GM12878 (cell line): ENCODE measurements at regions not wholly inside any gene's neighbourhood (a gene's known extent, or its start where the extent isn't known, plus 50 kb on each side); places are given as distances from the start of the nearest gene placed in this dataset.

Experiments used
- ATAC-seq: fragments of 200-7000 bp; cut with Tn5 transposase; 3 replicates; pipeline ENCODE4 v1.9.1; 2020; ENCODE audit warnings: mild to moderate bottlenecking, moderate library complexity
- BruUV-seq: library from RNA; stranded (reverse); fragments of 400-500 nt; replicated peaks from 2 replicates; lab custom pipeline; 2021; lab: Mats Ljungman, UMichigan
- CTCF ChIA-PET: fragments of 300-600 bp; sonication (Branson Sonifier 250); formaldehyde crosslinking; extraction: SDS; loops from one replicate; lab custom pipeline; 2021; ENCODE audit warnings: inconsistent platforms; lab: Yijun Ruan, JAX
- POLR2A ChIA-PET: fragments of 350-600 bp; formaldehyde crosslinking; extraction: SDS; loops from one replicate; lab custom pipeline; 2021; ENCODE audit warnings: inconsistent platforms; lab: Charles Lee
- RAD21 ChIA-PET: fragments of 300-600 bp; sonication (Branson Sonifier 250); formaldehyde crosslinking; loops from one replicate; lab custom pipeline; 2023; ENCODE audit warnings: antibody characterized with exemption; ENCODE audit not compliant: unreplicated experiment; lab: Charles Lee
- SMC1A ChIA-PET: fragments of 300-600 bp; sonication (Branson Sonifier 250); formaldehyde crosslinking; loops from one replicate; lab custom pipeline; 2023; ENCODE audit not compliant: unreplicated experiment, uncharacterized antibody; lab: Charles Lee
- DNase-seq: peaks from one replicate; pipeline ENCODE4 v3.0.0-alpha.2; 2011; ENCODE audit warnings: low read depth, low spot score
- FAIRE-seq: peaks from 3 replicates; lab custom pipeline; 2011; peaks lifted over from hg19 to GRCh38; lab: Jason Lieb, UNC
- H2AFZ ChIP-seq: 2 replicates; pipeline ENCODE4 v1.6.0; 2011; ENCODE audit warnings: low read depth, low read length, control low read depth; ENCODE audit not compliant: control insufficient read depth
- H3K27ac ChIP-seq: 2 replicates; pipeline ENCODE4 v1.5.1; 2011; ENCODE audit warnings: control low read depth; ENCODE audit not compliant: control insufficient read depth, insufficient read depth
- H3K27me3 ChIP-seq, 2 experiments: replicated peaks in 1 of 2; 2 replicates each; pipeline versions ENCODE4 v1.6.0 to v1.6.1; 2011; ENCODE audit warnings: low read length in 1 of 2; ENCODE audit not compliant: control insufficient read depth in 2 of 2, insufficient read depth in 2 of 2
- H3K36me3 ChIP-seq, 2 experiments: 2 replicates each; pipeline ENCODE4 v1.5.1; 2011; ENCODE audit warnings: low read length in 1 of 2; ENCODE audit not compliant: control insufficient read depth in 2 of 2, insufficient read depth in 2 of 2
- H3K4me1 ChIP-seq: 2 replicates; pipeline ENCODE4 v1.6.1; 2011; ENCODE audit warnings: mild to moderate bottlenecking, low read length, moderate library complexity, mixed read lengths; ENCODE audit not compliant: control insufficient read depth, insufficient read depth
- H3K4me2 ChIP-seq: 2 replicates; pipeline ENCODE4 v1.6.0; 2011; ENCODE audit warnings: control low read depth; ENCODE audit not compliant: control insufficient read depth, insufficient read depth
- H3K4me3 ChIP-seq: fragments of 200-600 bp; sonication (generic); 2 replicates; pipeline ENCODE4 v1.5.1; 2016
- H3K79me2 ChIP-seq: 2 replicates; pipeline ENCODE4 v1.6.0; 2011; ENCODE audit warnings: low read length; ENCODE audit not compliant: control insufficient read depth, insufficient read depth
- H3K9ac ChIP-seq: 2 replicates; pipeline ENCODE4 v1.8.0; 2011; ENCODE audit warnings: low read length, control low read depth, mixed read lengths; ENCODE audit not compliant: control insufficient read depth, insufficient read depth
- H3K9me3 ChIP-seq: replicated peaks from 3 replicates; pipeline ENCODE4 v1.5.1; 2011; ENCODE audit warnings: mild to moderate bottlenecking, low read length; ENCODE audit not compliant: control insufficient read depth, insufficient read depth
- H4K20me1 ChIP-seq: 2 replicates; pipeline ENCODE4 v1.6.0; 2011; ENCODE audit not compliant: control insufficient read depth, insufficient read depth
- BACH1 ChIP-seq: fragments of 450-650 bp; IDR thresholded peaks from 2 replicates; pipeline ENCODE4 v1.6.1; 2017; ENCODE audit warnings: mild to moderate bottlenecking, borderline replicate concordance
- BMI1 ChIP-seq: fragments of 450-650 bp; IDR thresholded peaks from 2 replicates; pipeline ENCODE4 v1.6.1; 2016; ENCODE audit warnings: mild to moderate bottlenecking, moderate library complexity, borderline replicate concordance
- CREB1 ChIP-seq: IDR thresholded peaks from 2 replicates; pipeline ENCODE4 v1.6.1; 2012; ENCODE audit warnings: low read depth, mild to moderate bottlenecking, inconsistent platforms
- EP300 ChIP-seq, 2 experiments: fragments of 150-350 bp in 1 of 2; IDR thresholded peaks; 2 replicates each; pipeline ENCODE4 v1.6.1; 2011 to 2012; ENCODE audit warnings: low read depth in 2 of 2, low read length in 2 of 2, borderline replicate concordance in 1 of 2, improper control_type of control experiment in 1 of 2, inconsistent platforms in 1 of 2; ENCODE audit not compliant: control insufficient read depth in 1 of 2
- JUNB ChIP-seq: IDR thresholded peaks from 2 replicates; pipeline ENCODE4 v1.6.1; 2016; ENCODE audit warnings: antibody characterized with exemption, mild to moderate bottlenecking
- MTA3 ChIP-seq: IDR thresholded peaks from 2 replicates; pipeline ENCODE4 v1.6.1; 2012; ENCODE audit warnings: low read length, inconsistent platforms, borderline replicate concordance
- NBN ChIP-seq: fragments of 450-650 bp; IDR thresholded peaks from 2 replicates; pipeline ENCODE4 v1.6.1; 2016
- PML ChIP-seq: IDR thresholded peaks from 2 replicates; pipeline ENCODE4 v1.6.1; 2012; ENCODE audit warnings: low read length, inconsistent platforms
- POLR2AphosphoS2 ChIP-seq: IDR thresholded peaks from 2 replicates; pipeline ENCODE4 v1.6.1; 2011; ENCODE audit warnings: low read depth, mild to moderate bottlenecking, low read length, improper control_type of control experiment, moderate library complexity
- TBL1XR1 ChIP-seq: IDR thresholded peaks from 2 replicates; pipeline ENCODE4 v1.6.1; 2012; ENCODE audit warnings: low read depth, low read length, improper control_type of control experiment
- ZNF622 ChIP-seq: fragments of 450-650 bp; IDR thresholded peaks from 2 replicates; pipeline ENCODE4 v1.6.1; 2017; ENCODE audit warnings: mild to moderate bottlenecking, inconsistent platforms
- ZZZ3 ChIP-seq: IDR thresholded peaks from 2 replicates; pipeline ENCODE4 v1.6.1; 2011; ENCODE audit warnings: low read depth; ENCODE audit not compliant: control insufficient read depth, insufficient read length
- in situ Hi-C: fragments of 300-500 bp; cut with MboI; formaldehyde crosslinking; loops from 9 replicates; pipeline ENCODE4 v1.14.3; 2018; ENCODE audit warnings: mixed read lengths
- intact Hi-C: fragments of 100-400 bp; cut with micrococcal nuclease; formaldehyde crosslinking; loops from one replicate; pipeline ENCODE4 v1.14.2; 2022; ENCODE audit not compliant: unreplicated experiment
- TF ChIP-seq, protein P1 (sequence below): fragments of 450-650 bp; formaldehyde crosslinking; IDR thresholded peaks from 2 replicates; pipeline ENCODE4 v1.4.0; 2022; ENCODE audit warnings: mild to moderate bottlenecking, moderate library complexity
- TF ChIP-seq, protein P2 (sequence below): fragments of 450-650 bp; IDR thresholded peaks from 2 replicates; pipeline ENCODE4 v1.6.1; 2017; ENCODE audit warnings: mild to moderate bottlenecking, moderate library complexity
- TF ChIP-seq, protein P3 (sequence below): IDR thresholded peaks from 2 replicates; pipeline ENCODE4 v1.6.1; 2012; ENCODE audit warnings: low read depth, low read length, improper control_type of control experiment
- TF ChIP-seq, protein P4 (sequence below): fragments of 450-650 bp; IDR thresholded peaks from 2 replicates; pipeline ENCODE4 v1.6.1; 2018; ENCODE audit warnings: mild to moderate bottlenecking, low read depth, moderate library complexity; ENCODE audit not compliant: partially characterized antibody

DNA sequence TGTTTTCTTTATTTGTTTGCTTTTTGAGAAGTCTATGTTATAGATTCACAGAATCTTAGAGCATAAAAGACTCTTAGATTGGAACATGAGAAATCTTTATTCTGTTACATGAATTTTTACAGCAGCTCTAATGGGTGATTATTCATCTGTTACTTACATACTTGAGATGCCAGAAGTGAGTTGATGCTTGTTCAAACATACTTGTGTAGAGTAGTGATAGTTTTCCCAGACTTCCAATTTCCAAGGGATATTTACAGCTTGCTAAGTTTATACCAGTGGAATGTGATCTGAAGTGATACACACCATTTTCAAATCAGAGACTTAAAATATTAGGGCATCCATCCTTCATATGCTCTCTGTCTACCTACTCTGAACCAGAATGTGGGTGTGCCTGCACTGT lies 252.9 kb upstream of the SMIM31 start:
- Histone ChIP-seq H3K4me1 (no peaks in the 10 kb centered on the region), H3K9ac (no peak overlapping the region), H3K27me3 (no peaks in the 10 kb centered on the region), H3K79me2 (no peaks in the 10 kb centered on the region), H3K36me3 (no peaks in the 10 kb centered on the region), H3K9me3 (no peaks in the 10 kb centered on the region), H4K20me1 (no peaks in the 10 kb centered on the region), H2AFZ (no peak overlapping the region), H3K27ac (no peak overlapping the region), H3K4me3 (no peak overlapping the region), H3K4me2 (no peak overlapping the region)
- ChIA-PET RAD21 (no interaction called here), SMC1A (no interaction called here), POLR2A (no interaction called here), CTCF (no interaction called here)
- ATAC-seq (no peak), DNase-seq (no peak), FAIRE-seq (no peak)
- BruUV-seq = no TSS peak
- intact Hi-C loops = no loop called here
- in situ Hi-C loops = no loop called here
- TF ChIP-seq EP300 (IDR thresholded peaks at IDR 0.05; ENCODE audit: borderline replicate concordance in 1 of 2, control insufficient read depth in 1 of 2, low read depth in 2 of 2, low read length in 2 of 2) = no peak
- TF ChIP-seq BMI1 = no peak
- TF ChIP-seq MTA3 = no peak
- no peak for TF ChIP-seq ZZZ3
- no peak for TF ChIP-seq POLR2AphosphoS2
- TF ChIP-seq BACH1 = no peak
- TF ChIP-seq, protein P1, sequence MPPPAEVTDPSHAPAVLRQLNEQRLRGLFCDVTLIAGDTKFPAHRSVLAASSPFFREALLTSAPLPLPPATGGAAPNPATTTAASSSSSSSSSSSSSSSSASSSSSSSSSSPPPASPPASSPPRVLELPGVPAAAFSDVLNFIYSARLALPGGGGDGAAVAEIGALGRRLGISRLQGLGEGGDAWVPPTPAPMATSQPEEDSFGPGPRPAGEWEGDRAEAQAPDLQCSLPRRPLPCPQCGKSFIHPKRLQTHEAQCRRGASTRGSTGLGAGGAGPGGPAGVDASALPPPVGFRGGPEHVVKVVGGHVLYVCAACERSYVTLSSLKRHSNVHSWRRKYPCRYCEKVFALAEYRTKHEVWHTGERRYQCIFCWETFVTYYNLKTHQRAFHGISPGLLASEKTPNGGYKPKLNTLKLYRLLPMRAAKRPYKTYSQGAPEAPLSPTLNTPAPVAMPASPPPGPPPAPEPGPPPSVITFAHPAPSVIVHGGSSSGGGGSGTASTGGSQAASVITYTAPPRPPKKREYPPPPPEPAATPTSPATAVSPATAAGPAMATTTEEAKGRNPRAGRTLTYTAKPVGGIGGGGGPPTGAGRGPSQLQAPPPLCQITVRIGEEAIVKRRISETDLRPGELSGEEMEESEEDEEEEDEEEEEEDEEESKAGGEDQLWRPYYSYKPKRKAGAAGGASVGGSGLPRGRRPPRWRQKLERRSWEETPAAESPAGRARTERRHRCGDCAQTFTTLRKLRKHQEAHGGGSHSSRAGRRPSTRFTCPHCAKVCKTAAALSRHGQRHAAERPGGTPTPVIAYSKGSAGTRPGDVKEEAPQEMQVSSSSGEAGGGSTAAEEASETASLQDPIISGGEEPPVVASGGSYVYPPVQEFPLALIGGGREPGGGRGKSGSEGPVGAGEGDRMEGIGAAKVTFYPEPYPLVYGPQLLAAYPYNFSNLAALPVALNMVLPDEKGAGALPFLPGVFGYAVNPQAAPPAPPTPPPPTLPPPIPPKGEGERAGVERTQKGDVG = no peak
- TF ChIP-seq, protein P2, sequence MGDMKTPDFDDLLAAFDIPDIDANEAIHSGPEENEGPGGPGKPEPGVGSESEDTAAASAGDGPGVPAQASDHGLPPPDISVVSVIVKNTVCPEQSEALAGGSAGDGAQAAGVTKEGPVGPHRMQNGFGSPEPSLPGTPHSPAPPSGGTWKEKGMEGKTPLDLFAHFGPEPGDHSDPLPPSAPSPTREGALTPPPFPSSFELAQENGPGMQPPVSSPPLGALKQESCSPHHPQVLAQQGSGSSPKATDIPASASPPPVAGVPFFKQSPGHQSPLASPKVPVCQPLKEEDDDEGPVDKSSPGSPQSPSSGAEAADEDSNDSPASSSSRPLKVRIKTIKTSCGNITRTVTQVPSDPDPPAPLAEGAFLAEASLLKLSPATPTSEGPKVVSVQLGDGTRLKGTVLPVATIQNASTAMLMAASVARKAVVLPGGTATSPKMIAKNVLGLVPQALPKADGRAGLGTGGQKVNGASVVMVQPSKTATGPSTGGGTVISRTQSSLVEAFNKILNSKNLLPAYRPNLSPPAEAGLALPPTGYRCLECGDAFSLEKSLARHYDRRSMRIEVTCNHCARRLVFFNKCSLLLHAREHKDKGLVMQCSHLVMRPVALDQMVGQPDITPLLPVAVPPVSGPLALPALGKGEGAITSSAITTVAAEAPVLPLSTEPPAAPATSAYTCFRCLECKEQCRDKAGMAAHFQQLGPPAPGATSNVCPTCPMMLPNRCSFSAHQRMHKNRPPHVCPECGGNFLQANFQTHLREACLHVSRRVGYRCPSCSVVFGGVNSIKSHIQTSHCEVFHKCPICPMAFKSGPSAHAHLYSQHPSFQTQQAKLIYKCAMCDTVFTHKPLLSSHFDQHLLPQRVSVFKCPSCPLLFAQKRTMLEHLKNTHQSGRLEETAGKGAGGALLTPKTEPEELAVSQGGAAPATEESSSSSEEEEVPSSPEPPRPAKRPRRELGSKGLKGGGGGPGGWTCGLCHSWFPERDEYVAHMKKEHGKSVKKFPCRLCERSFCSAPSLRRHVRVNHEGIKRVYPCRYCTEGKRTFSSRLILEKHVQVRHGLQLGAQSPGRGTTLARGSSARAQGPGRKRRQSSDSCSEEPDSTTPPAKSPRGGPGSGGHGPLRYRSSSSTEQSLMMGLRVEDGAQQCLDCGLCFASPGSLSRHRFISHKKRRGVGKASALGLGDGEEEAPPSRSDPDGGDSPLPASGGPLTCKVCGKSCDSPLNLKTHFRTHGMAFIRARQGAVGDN = no peak
- no peak for TF ChIP-seq NBN
- no peak for TF ChIP-seq PML
- TF ChIP-seq CREB1 = no peak
- TF ChIP-seq ZNF622 = no peak
- TF ChIP-seq, protein P3, sequence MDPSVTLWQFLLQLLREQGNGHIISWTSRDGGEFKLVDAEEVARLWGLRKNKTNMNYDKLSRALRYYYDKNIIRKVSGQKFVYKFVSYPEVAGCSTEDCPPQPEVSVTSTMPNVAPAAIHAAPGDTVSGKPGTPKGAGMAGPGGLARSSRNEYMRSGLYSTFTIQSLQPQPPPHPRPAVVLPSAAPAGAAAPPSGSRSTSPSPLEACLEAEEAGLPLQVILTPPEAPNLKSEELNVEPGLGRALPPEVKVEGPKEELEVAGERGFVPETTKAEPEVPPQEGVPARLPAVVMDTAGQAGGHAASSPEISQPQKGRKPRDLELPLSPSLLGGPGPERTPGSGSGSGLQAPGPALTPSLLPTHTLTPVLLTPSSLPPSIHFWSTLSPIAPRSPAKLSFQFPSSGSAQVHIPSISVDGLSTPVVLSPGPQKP = no peak
- TF ChIP-seq TBL1XR1 = no peak
- TF ChIP-seq JUNB = no peak
- TF ChIP-seq, protein P4, sequence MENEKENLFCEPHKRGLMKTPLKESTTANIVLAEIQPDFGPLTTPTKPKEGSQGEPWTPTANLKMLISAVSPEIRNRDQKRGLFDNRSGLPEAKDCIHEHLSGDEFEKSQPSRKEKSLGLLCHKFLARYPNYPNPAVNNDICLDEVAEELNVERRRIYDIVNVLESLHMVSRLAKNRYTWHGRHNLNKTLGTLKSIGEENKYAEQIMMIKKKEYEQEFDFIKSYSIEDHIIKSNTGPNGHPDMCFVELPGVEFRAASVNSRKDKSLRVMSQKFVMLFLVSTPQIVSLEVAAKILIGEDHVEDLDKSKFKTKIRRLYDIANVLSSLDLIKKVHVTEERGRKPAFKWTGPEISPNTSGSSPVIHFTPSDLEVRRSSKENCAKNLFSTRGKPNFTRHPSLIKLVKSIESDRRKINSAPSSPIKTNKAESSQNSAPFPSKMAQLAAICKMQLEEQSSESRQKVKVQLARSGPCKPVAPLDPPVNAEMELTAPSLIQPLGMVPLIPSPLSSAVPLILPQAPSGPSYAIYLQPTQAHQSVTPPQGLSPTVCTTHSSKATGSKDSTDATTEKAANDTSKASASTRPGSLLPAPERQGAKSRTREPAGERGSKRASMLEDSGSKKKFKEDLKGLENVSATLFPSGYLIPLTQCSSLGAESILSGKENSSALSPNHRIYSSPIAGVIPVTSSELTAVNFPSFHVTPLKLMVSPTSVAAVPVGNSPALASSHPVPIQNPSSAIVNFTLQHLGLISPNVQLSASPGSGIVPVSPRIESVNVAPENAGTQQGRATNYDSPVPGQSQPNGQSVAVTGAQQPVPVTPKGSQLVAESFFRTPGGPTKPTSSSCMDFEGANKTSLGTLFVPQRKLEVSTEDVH = no peak
